ENCODE measurements at regions not wholly inside any gene's neighbourhood (a gene's known extent, or its start where the extent isn't known, plus 50 kb on each side); places are given as distances from the start of the nearest gene placed in this dataset.

DNA sequence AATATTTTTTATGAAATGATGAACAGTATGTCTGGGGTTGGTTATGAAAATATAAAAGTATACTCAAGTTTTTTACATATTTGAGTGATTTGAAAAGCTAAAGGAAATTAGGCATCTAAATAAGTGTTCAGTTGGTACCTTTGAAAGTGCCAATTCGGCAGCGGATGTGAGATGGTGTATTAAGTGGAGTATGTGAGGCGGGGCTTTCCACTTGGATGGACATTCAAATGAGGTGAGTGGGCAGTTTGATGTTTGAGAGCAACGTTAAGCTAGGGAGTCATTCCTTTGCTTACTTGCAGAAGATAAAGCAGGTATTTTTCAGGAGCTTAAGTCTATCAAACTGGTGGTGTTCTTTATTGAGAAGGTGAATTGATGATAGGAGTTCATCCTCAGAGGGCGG lies 189.0 kb upstream of the GOLIM4 start:
- H3K4me3 ChIP-seq (ENCODE audit: control insufficient read depth, low read depth, low read length) = no peak overlapping the region
- TF ChIP-seq, protein P1, sequence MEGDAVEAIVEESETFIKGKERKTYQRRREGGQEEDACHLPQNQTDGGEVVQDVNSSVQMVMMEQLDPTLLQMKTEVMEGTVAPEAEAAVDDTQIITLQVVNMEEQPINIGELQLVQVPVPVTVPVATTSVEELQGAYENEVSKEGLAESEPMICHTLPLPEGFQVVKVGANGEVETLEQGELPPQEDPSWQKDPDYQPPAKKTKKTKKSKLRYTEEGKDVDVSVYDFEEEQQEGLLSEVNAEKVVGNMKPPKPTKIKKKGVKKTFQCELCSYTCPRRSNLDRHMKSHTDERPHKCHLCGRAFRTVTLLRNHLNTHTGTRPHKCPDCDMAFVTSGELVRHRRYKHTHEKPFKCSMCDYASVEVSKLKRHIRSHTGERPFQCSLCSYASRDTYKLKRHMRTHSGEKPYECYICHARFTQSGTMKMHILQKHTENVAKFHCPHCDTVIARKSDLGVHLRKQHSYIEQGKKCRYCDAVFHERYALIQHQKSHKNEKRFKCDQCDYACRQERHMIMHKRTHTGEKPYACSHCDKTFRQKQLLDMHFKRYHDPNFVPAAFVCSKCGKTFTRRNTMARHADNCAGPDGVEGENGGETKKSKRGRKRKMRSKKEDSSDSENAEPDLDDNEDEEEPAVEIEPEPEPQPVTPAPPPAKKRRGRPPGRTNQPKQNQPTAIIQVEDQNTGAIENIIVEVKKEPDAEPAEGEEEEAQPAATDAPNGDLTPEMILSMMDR (IDR thresholded peaks at IDR 0.05; ENCODE audit: control insufficient read depth, insufficient read depth, low read depth, low read length, missing control alignments) = no peak
- DNase-seq (ENCODE audit: low read depth) = no peak

DNA sequence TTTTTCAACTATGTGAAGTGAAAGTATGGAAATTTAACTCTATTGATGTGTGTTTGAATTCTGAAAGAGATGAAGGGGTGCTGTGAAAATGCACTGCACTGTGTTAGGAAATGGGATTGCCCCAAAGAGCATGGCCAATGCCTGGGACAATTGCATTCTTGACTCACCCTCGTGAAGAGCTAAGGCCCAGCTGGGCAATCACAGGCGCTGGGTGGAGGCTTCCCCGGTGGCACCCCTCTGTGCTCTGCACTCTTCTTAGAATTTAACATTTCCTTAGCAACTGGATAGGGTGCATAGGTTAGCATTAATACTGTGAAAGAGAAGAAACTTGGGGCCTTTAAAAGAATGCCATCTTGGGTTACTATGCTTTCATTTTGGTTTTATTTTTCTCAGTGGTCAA lies 179.9 kb upstream of the GOLIM4 start:
- H3K4me3 ChIP-seq (ENCODE audit: control insufficient read depth, low read depth, low read length) = no peak overlapping the region
- DNase-seq (ENCODE audit: low read depth) = no peak
- TF ChIP-seq, protein P1 (IDR thresholded peaks at IDR 0.05; ENCODE audit: control insufficient read depth, insufficient read depth, low read depth, low read length, missing control alignments) = no peak

DNA sequence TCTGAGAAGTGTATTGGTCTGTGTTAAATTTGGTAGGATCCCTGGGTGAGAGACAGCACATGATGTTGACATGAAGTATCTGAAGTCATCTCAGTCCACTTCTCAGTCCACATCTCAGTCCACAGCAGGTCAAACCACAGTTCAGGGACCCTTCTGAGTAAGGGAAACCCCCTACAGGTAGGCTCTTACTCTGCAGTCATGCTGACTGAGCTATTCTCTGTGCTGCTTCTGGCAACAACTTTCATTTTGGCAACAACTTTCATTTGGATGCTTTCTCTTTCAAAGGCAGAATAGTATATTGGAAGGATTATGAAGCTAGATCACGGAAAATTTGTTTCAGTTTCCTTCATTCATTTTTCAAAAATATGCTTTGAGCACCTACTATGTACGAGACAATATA lies 178.2 kb upstream of the GOLIM4 start:
- no peak overlapping the region for H3K4me3 ChIP-seq (ENCODE audit: control insufficient read depth, low read depth, low read length)
- DNase-seq (ENCODE audit: low read depth) = no peak
- TF ChIP-seq, protein P1 (IDR thresholded peaks at IDR 0.05; ENCODE audit: control insufficient read depth, insufficient read depth, low read depth, low read length, missing control alignments) = no peak

DNA sequence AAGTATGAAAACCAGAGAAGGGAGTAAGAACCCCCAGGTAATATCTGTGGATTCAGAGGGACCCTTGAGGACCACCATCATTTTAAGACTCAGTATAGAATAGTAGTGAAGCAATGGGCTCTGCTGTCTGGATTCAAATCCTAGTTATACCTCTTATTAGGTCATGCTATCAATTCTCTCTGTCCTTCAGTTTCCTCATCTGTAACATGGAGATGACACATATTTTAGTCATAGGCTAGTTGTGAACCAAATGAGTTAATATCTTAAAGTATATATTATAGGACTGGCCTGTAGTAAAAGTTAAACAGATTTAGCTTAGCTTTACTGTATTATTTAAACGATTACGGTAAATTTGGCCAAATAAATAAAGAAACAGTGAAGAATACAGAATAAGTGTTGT lies 177.3 kb upstream of the GOLIM4 start:
- TF ChIP-seq, protein P1 (IDR thresholded peaks at IDR 0.05; ENCODE audit: control insufficient read depth, insufficient read depth, low read depth, low read length, missing control alignments) = no peak
- H3K4me3 ChIP-seq (ENCODE audit: control insufficient read depth, low read depth, low read length) = no peak overlapping the region
- no peak for DNase-seq (ENCODE audit: low read depth)

DNA sequence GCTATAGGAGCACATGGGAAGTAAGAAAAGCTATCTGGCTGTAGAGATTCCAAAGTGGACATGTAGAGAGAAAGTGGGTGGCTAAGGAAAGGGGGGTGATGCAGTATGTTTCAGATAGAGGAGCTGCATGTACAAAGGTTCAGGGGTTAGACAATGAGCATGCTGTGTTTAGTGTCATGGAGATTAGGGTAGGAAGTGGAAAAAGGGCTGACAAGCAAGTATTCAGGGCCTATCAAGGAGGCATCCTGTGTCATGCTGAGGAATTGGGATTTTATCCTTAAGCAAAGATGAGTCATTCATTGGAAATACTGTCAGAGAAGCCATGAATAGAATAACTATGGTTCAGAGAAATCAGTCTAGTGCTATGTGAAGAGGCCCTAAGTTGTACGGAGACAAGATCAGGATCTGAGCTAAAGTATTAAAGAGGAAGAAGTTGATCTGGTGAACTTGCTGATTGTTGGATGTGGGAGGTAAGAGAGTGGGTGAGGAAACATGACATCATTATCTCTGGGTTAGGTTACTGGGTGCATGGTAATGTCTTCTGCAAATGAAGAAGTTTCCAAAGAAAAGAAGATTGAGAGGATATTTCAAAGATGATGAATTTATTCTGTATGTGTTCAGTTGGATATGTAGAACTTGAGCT lies 176.7 kb upstream of the GOLIM4 start:
- no peak for DNase-seq (ENCODE audit: low read depth)
- no peak overlapping the region for H3K4me3 ChIP-seq (ENCODE audit: control insufficient read depth, low read depth, low read length)
- TF ChIP-seq, protein P1 (IDR thresholded peaks at IDR 0.05; ENCODE audit: control insufficient read depth, insufficient read depth, low read depth, low read length, missing control alignments) = no peak

DNA sequence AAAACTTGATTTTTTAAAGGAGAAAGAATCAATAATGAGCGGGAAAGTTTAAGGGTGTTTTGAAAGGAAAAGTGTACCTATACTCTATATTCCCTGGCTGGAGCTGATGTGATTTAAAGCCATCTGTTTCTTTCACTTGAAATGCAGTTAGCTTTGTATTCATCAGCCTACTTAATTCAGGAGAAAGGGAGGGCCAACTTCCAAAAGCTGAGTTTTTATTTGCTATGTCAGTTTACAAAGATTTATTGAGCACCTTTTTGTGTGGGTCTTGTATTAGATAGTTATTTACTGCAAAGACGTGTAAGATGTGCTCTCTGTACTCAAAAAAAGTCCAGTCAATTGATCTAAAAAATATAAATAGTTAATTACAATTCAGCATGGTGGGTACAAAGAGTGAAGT lies 176.2 kb upstream of the GOLIM4 start:
- no peak overlapping the region for H3K4me3 ChIP-seq (ENCODE audit: control insufficient read depth, low read depth, low read length)
- TF ChIP-seq, protein P1 (IDR thresholded peaks at IDR 0.05; ENCODE audit: control insufficient read depth, insufficient read depth, low read depth, low read length, missing control alignments) = no peak
- DNase-seq (ENCODE audit: low read depth) = no peak

DNA sequence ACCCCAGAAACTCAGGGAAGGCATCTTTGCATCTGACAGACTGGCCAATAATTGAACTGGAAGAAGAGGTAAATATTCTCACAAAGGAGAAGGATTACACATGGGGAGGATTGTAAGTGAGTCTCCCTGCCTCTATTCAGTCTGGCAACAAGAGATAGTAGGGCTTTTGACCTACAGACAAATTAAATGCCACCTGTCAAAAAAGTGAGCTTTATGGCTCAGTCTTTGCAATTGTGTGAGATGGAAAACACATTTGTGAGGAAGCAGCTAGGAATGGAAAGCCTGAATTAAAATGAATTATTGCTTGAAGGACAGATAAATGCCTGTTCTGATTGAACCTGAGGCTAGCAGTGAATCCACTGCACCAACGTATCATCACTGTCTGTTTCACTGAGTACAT lies 173.3 kb upstream of the GOLIM4 start:
- TF ChIP-seq, protein P1 (IDR thresholded peaks at IDR 0.05; ENCODE audit: control insufficient read depth, insufficient read depth, low read depth, low read length, missing control alignments) = no peak
- DNase-seq (ENCODE audit: low read depth) = no peak
- H3K4me3 ChIP-seq (ENCODE audit: control insufficient read depth, low read depth, low read length) = no peak overlapping the region
